ENCODE measurements at regions not wholly inside any gene's neighbourhood (a gene's known extent, or its start where the extent isn't known, plus 50 kb on each side); places are given as distances from the start of the nearest gene placed in this dataset.
"Not testable (repeated sequence)": the region's sequence is repeated elsewhere in the genome, so short reads cannot be mapped to it uniquely, and the experiment has no call there.

- intact Hi-C loops (cut with DNase I), result no loop called here
- DNase-seq, result peak in 1 of 10 donors; percentile 63
Observed at GRCh38 chr10:64576497-64576896, 1055.3 kb downstream of the REEP3 start.

GRCh38 chr10:64578757-64579156 lies 1057.6 kb downstream of the REEP3 start:
- intact Hi-C loops (cut with DNase I); DNase-seq: not testable (repeated sequence)

- intact Hi-C loops (cut with DNase I), result no loop called here
- DNase-seq, result no peak
Observed at GRCh38 chr10:64586934-64587503, 1065.8 kb downstream of the REEP3 start.

GRCh38 chr10:64594072-64594471 lies 1072.9 kb downstream of the REEP3 start:
- intact Hi-C loops (cut with DNase I), result no loop called here

GRCh38 chr10:64598600-64598999 lies 1077.4 kb downstream of the REEP3 start:
- DNase-seq, result no peak
- intact Hi-C loops (cut with DNase I), result no loop called here

More at GRCh38 chr10:64594072-64594471, 1072.9 kb downstream of the REEP3 start:
- DNase-seq, result no peak

GRCh38 chr10:64601298-64601697 lies 1080.1 kb downstream of the REEP3 start:
- no peak for DNase-seq
- intact Hi-C loops (cut with DNase I), result no loop called here

GRCh38 chr10:64617085-64617484 lies 1095.9 kb downstream of the REEP3 start:
- DNase-seq, result no peak
- intact Hi-C loops (cut with DNase I), result no loop called here

- DNase-seq, result no peak
- intact Hi-C loops (cut with DNase I), result no loop called here
Observed at GRCh38 chr10:64619102-64619501, 1097.9 kb downstream of the REEP3 start.

GRCh38 chr10:64626924-64627323 lies 1105.7 kb downstream of the REEP3 start:
- intact Hi-C loops (cut with DNase I), result no loop called here

GRCh38 chr10:64630534-64630933 lies 1109.3 kb downstream of the REEP3 start:
- intact Hi-C loops (cut with DNase I), result no loop called here
- DNase-seq, result peak in 6 of 10 donors; percentile 18 to 80 (median 48)

More at GRCh38 chr10:64626924-64627323, 1105.7 kb downstream of the REEP3 start:
- no peak for DNase-seq

GRCh38 chr10:64635906-64636305 lies 1114.7 kb downstream of the REEP3 start:
- intact Hi-C loops (cut with DNase I), result no loop called here
- no peak for DNase-seq

- intact Hi-C loops (cut with DNase I), result no loop called here
Observed at GRCh38 chr10:64636461-64636860, 1115.3 kb downstream of the REEP3 start.

GRCh38 chr10:64637939-64638338 lies 1116.7 kb downstream of the REEP3 start:
- intact Hi-C loops (cut with DNase I), result no loop called here
- DNase-seq, result no peak

More at GRCh38 chr10:64636461-64636860, 1115.3 kb downstream of the REEP3 start:
- DNase-seq, result peak in 1 of 10 donors; percentile 17

GRCh38 chr10:64648915-64649314 lies 1127.7 kb downstream of the REEP3 start:
- intact Hi-C loops (cut with DNase I), result no loop called here
- no peak for DNase-seq

GRCh38 chr10:64658528-64658927 lies 1137.3 kb downstream of the REEP3 start:
- intact Hi-C loops (cut with DNase I), result no loop called here
- no peak for DNase-seq

GRCh38 chr10:64659311-64659710 lies 1138.1 kb downstream of the REEP3 start:
- no peak for DNase-seq
- intact Hi-C loops (cut with DNase I), result no loop called here

- peak in 1 of 10 donors; percentile 29 for DNase-seq
- intact Hi-C loops (cut with DNase I), result no loop called here
Observed at GRCh38 chr10:64682043-64682442, 1160.8 kb downstream of the REEP3 start.

- DNase-seq, result no peak
- intact Hi-C loops (cut with DNase I), result no loop called here
Observed at GRCh38 chr10:64690194-64690593, 1169.0 kb downstream of the REEP3 start.

- intact Hi-C loops (cut with DNase I), result no loop called here
- DNase-seq, result no peak
Observed at GRCh38 chr10:64699244-64699643, 1178.0 kb downstream of the REEP3 start.

- intact Hi-C loops (cut with DNase I); DNase-seq: not testable (repeated sequence)
Observed at GRCh38 chr10:64702086-64702485, 1180.9 kb downstream of the REEP3 start.

GRCh38 chr10:64708884-64709681 lies 1187.9 kb downstream of the REEP3 start:
- no peak for DNase-seq
- intact Hi-C loops (cut with DNase I), result no loop called here

- no peak for DNase-seq
- intact Hi-C loops (cut with DNase I), result no loop called here
Observed at GRCh38 chr10:64726466-64726865, 1205.3 kb downstream of the REEP3 start.

Measured in posterior cingulate gyrus (tissue), 11 donors.